SKM-1 treated with dmso at 0.1 percent for 144 hours (cell line): ENCODE measurements at regions not wholly inside any gene's neighbourhood (a gene's known extent, or its start where the extent isn't known, plus 50 kb on each side); places are given as distances from the start of the nearest gene placed in this dataset.
"Not testable (repeated sequence)": the region's sequence is repeated elsewhere in the genome, so short reads cannot be mapped to it uniquely, and the experiment has no call there.

Source experiments
- DNase-seq: peaks from one replicate; lab custom pipeline; 2025; ENCODE audit not compliant: unreplicated experiment; lab: John Stamatoyannopoulos, UW

DNA sequence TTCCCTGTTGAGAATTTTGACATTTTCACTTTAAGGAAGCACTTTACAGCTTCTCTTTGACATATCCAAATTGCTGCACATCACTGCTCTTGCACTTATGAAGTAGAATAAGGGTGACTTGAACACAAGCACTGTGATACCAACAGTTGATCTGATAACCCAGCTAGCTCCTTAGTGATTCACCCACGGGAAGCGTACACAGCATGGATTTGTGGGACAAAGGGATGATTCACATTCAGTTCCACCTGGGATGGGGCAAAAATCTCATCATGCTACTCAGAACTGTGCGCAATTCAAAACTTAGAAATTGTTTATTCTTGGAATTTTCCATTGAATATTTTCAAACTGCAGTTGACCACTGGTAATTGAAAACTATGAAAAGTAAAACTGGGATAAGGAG lies 1565.5 kb upstream of the CDH9 start:
- no peak for DNase-seq

DNA sequence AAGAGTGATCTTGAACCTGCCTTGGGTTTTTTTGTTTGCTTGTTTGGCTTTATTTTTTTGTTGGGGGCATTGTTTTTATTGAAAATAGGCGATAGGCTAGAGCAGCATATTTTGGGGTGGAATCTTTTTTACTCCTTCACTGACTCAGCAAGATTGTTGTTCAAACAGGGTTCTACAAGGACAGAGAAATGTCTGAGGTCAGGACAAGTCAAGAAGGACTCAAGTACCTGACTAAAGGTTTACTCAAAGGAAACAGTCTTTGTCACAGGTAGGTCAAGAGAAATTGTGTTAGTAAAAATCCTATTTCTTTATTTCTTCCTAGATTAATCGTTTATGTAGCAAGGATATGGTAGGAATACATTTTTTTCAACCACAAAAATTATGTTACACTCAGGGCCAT lies 1564.0 kb upstream of the CDH9 start:
- DNase-seq = no peak

DNA sequence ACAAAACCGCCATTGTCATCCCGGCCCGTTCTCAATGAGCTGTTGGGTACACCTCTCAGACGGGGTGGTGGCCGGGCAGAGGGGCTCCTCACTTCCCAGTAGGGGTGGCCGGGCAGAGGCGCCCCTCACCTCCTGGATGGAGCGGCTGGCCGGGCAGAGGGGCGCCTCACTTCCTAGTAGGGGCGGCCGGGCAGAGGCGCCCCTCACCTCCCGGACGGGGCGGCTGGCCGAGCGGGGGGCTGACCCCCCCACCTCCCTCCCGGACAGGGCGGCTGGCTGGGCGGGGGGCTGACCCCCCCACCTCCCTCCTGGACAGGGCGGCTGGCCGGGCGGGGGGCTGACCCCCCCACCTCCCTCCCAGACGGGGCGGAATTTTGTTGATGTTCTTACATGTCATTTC lies 1558.3 kb upstream of the CDH9 start:
- DNase-seq = not testable (repeated sequence)

DNA sequence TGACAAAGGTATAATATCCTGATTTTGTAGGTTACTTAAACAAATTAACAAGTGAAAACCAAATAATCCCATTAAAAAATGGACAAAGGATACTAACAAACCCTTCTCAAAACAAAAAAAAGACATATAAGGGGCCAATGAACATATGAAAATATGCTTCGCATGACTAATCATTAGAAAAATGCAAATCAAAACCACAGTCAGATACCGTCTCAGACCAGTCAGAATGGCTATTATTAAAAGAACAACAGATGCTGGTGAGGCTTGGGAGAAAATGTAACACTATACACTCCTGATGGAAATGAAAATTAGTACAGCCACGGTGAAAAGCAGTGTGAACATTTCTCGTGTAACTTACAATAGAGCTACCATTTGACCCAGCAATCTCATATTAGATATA lies 1542.2 kb upstream of the CDH9 start:
- DNase-seq = no peak

DNA sequence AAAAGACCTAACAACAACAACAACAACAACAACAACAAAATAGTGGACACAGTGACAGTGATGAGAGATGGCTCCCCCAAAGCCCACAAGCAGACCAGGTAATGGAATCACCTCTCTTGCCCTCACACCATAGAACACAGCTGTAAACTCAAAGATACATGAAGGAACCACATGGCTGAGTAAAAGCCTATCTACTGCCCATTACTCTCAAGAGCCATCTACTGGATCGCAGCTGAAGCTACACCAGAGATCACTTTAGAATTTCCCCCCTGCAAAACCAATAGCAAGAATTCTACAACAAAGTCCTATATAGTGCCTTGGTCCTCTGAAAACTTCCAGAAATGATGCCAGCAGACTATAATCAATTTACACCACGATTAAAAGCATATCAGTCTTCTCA lies 1537.6 kb upstream of the CDH9 start:
- DNase-seq = peak; percentile 29

DNA sequence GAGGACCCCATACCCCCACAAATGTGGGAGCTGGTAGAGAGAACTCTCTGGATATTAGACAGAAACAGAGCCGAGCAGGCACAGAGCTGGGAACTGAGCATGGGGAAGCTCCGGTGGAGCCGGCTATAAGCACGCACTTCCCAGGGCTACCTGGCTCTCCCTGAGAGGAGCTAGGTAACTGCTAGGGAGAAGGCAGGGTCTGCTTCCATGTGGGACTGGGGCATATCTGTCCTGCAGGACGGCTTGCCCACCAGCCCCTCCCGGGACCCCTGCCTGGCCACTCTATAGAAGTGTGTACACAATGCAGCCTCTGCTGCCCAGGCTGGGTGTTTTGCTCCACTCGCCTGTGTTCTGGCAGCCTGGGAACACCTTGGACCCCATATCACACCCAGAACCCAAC lies 1537.0 kb upstream of the CDH9 start:
- DNase-seq = no peak

DNA sequence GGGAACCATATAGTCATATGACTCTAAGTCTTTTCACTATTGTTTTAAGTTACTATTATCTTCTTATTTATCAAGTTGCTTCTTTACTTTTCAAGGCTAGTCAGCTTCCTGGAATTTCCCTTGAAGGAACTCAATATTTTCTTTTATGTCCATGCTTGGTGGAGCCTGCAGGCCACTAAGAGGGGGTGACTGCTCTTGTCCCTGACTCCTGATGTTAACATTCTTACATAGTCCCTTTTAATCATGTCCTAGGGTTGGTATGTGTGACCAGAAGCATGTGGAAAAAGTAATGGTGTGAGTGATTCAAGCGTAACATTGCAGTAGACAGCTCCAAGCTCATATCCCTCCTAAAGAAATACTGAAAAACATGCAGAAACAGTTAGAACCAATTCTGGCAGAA lies 1536.2 kb upstream of the CDH9 start:
- DNase-seq = no peak

DNA sequence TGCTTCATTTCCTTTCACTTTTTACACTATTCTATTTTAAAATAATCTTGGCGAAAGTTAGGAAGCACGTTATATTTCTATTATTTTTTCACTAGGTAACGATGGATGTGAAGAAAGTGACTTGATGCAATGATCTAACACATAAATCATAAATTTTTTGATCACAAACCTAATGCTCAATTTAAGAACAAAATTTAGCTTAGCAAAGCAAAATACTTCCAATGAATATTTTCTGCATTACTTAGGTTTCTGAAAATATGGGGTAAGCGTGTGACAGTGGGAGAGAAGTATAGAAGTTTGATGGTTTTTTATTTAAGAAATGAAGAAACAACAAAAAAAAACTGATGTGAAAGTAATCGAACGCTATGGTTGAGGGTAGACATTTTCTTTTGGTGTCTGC lies 1528.7 kb upstream of the CDH9 start:
- DNase-seq = no peak

DNA sequence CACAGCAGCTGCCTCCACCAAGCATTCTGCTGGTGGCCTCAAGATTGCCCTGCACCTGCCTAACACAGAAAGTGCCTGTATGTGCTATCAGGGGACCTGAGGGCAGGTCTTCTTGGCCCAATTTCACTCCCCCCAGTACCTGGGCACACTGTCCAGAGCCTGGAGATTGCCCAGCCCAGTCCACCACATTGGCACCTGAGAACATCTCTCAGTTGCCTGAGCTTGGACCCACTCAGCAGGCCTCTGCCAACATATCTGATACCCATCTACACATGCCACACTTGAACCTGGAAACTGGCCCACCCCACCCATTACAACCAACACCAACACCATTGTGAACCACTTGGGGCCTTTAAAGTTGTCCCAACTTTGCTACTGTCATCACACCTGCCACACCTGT lies 1523.1 kb upstream of the CDH9 start:
- DNase-seq = no peak

DNA sequence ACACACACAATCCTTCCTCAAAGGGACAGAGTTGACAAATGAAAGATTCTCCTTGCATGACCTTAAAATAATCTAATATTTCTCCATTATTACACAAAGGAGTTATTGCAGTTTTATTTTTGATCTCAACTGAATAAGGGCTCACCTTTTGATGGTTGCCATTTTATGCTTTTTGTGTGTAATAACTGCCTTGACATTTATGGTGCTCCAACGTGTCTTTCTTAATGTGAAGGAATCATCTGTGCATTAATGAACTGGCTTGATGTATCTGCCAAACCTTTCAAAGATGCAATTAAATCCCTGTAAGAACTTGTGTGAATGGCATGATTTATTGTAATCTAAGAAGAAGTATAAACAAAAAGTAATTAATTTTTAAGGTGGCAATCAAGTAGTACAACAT lies 1519.8 kb upstream of the CDH9 start:
- no peak for DNase-seq

DNA sequence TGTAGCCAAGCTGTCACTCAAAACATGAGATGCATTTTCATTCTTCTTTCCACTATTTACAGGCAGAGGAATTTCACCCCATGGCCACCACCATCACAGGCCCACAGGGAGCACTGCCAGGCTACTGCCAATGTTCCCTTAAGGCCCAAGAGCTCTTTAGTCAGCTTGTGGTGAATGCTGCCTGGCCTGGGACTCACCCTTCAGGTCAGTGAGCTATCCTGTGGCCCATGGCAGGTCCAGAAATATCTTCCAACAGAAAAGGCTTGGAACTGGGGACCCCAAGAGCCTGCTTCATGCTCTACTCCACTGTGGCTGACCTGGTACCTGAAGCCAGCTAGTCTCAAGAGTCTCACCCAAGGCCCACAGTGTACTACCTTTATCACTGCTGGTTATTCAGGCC lies 1518.7 kb upstream of the CDH9 start:
- no peak for DNase-seq

DNA sequence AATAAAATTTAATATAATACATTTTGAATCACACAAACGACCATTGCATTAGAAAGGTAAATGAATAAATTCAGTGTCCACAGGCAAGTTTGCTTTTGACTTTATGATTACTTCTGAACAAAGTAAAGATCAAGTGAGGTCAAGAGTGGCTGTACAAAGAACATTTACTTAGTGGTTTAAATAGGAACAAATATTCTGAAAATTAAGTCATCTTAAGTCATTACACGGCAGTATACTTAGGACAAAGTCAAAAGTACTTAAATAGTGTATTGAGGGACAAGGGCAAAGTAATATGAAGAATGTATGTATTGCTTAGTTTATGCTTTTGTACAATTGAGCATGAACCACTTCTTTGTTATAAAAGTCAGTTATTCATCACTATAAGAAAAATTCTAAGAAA lies 1511.2 kb upstream of the CDH9 start:
- DNase-seq = no peak

DNA sequence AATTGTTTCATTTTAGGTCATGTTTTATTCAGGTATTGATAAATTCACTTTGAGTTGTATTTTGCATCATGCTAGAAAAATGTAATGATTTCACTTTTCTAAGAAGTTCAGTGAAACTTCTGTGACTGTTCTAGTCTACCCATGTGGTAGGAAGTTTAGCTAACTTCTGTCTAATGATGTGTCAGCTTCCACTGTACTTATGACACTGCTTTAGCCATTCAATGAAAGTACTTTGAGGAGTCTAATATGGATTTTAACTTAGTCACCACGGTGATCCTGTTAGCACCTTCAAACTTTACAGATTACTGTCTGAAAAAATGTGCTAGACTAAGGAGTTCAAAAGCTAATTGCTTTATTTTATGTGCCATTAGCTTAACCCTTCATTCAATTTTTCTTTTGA lies 1510.5 kb upstream of the CDH9 start:
- DNase-seq = no peak

DNA sequence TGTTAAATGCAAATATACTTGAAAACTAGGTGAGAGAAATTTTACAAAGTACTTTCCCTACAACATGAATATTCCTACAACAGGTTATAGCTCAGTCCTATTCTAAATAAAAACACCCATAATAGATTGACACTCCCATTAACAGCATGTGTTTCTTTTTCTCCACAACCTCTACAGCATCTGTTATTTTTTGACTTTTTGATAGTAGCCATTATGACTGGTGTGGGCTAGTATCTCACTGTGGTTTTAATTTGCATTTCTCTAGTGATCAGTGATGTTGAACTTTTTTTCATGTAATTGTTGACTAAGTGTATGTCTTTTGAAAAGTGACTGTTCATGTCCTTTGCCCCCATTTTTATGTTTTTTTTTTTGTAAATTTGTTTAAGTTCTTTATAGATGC lies 1506.1 kb upstream of the CDH9 start:
- no peak for DNase-seq

DNA sequence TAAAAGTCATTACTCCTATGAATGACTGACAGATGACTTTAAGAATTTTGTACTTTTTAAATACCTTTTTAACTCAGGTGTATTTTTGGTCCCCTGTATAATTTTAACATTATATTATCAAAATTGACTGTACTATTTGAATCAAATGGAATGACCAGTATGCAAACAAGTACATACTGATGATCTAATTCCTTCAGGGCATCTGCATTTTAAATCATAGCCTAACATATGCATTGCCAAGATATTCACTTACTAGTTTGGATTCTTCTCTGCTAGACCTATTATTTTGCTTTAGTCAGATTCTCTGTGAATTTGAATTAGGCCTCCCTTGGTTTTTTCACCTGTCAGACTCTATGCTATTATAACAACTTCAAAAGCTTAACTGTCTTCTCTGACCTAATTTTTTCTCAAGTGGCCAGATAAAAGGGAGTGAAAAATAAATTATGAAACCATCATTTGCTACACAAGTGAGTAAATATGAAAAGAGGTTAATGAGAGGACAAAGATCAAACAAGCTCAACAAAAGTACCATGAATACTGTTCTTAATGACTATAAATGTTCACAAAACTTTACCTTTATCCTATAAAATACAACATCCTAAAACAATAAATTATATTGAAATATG lies 1505.2 kb upstream of the CDH9 start:
- DNase-seq = no peak

DNA sequence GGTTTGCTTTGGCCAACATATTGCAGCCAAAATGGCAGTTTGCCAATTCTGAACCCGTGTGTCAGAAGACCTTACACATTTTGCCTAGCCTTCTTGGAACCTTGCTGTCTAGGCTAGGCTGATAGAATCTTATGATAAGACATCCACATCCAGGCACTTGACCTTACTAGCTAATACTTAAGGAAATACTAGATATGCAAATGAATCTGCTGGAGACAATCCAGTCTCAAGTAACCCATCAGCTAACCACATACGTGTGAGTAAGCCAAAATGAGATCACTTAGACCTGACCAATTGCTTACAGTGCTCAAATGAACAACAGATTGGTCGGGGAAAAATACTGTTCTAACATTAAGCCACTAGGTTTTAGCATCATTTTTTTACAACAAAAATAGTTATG lies 1504.6 kb upstream of the CDH9 start:
- DNase-seq = no peak

DNA sequence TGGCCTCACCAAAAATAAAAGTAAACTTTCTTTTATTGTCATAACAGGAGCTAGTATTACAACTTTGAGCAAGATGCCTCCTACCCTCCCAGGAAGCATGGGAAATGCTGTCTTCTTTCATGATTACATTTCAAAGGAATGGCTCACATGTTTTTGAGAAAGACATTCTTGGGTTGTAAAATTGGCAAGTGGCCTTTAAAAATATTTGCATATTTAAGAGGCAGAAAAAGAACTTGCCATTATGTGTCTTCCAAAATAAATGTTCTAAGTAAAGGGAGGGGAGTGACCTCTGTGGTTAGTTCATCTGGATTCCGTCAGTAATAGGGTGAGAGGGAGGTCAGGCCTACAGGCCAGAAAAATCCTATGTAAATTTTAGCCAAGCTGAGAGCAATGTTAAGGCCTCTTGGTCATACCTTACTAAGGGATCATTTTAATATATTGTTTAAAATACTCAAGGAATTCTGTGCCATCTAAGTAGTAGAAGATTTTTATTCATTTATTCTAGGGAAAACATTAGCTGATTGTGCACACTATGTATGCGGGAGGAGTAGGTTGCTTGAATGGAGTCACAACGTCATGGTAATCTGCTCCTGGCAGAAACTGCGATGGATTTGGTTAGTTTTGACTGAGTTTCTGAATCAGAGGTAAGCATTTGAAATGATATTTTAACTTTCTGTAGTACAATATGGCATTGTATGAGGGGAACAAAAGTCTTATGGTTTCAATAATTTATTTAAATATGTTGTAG lies 1485.7 kb upstream of the CDH9 start:
- DNase-seq = no peak

DNA sequence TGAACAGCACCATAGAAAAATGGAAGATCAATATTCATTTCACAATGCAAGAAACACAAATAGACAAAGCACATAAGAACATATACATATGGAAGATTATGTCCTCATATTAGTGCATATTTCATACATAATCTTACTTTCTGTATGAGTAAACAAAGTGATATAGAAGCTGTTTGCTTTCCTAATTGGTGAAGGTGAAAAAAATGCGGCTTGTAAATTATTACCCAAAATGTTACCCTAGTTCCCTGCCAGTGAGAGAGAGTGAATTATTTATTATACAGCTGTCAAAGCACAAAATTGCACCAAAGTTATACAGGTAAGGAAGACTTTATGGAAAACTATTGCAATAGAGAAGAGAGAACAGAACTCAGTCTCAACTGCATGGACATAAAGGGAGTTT lies 1485.0 kb upstream of the CDH9 start:
- no peak for DNase-seq

DNA sequence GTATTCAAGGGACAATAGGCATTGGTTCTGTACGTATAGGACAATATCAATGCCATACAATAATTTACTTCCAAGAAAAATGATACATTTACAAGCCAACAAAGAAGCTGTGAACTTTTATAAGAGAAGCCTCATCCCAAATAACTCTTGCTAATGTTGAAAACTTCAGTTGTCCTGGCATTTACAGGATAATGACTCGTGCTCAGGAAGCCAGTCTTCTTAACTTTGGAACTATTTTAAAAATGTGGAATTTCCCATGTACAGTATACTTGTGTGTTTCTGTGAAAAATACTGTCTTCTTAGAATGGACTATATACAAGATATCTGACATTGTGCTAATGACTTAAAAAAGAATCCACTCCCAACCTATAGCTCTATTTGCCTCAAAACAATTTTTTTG lies 1479.3 kb upstream of the CDH9 start:
- no peak for DNase-seq

DNA sequence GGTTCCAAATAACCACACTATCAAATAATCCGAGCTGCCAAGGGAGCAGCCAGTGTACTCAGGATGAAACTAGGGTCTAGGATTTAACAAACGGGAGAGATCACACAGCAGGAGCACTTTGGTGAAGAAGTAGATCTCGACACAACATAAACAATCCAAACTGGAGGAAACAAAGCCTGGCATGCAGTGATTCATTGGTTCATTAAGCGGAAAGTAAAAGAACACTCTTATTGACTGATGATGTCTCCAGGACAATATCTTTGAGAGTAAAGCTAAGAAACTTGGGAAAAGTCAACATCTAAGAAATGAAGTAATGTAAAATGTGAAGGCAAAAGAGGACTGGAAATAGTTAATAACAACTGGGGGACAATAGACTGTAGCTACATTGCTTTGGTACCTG lies 1478.3 kb upstream of the CDH9 start:
- DNase-seq = no peak

DNA sequence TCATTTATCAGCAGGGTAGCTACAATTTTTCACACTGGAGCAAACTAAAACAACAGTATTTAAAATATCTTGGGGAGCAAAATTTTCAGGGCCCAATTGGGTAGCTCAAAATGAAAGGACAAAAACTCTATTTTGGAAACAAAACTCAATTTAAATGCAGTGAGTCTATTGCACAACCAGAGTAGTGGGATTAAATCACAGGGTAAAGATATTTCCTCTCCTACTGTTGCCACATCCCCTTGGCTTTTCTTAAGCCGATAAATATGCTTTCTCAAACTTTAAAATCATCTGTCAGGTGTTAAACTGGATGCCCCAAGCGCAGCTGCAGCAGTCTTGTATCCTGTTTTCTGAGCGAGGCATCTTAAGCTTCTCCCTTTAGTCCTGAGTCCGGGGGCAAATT lies 1474.3 kb upstream of the CDH9 start:
- no peak for DNase-seq

DNA sequence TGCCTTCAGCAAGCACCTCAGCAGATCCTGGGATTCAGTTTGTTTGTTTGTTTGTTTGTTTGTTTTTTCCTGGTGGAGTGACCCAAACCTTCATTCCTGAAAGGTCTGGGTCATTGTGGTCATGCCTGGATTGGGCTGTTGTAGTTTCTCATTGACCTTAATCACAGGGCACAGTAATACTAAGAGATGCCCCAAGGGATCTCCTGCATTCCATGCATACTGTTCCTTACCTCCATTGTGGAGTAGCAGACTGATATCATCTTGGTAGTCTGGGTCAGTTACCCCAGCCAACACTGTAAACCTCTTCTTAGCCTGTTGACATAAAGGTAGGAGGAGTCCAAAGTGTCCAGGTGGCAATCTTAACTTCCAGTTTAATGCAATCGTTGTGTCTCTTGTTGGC lies 1466.7 kb upstream of the CDH9 start:
- no peak for DNase-seq

DNA sequence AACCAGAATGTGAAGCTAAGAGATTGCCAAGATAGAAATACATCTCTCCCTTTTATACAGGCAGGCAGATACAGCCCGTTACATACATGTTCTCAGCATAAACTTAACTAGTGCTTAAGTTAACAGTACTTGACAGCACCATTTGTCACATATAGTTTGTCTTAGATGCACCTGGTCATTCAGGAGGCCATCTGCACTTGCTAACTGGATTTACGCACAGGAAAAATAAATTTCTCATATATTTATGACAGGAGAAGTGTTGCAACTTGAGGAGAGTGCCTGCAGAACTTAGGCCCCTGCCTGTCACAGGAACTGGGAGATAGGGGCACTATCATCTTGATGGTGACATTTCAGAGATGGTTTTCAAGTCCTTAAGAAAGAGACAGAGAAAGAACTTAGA lies 1462.1 kb upstream of the CDH9 start:
- no peak for DNase-seq
